AG08396 (cell line): ENCODE measurements at regions not wholly inside any gene's neighbourhood (a gene's known extent, or its start where the extent isn't known, plus 50 kb on each side); places are given as distances from the start of the nearest gene placed in this dataset.
"Not testable (repeated sequence)": the region's sequence is repeated elsewhere in the genome, so short reads cannot be mapped to it uniquely, and the experiment has no call there.

ENCODE experiments used
- DNase-seq: peaks from one replicate; pipeline ENCODE4 v3.0.0; 2012; ENCODE audit warnings: low spot score, mixed read lengths

DNA sequence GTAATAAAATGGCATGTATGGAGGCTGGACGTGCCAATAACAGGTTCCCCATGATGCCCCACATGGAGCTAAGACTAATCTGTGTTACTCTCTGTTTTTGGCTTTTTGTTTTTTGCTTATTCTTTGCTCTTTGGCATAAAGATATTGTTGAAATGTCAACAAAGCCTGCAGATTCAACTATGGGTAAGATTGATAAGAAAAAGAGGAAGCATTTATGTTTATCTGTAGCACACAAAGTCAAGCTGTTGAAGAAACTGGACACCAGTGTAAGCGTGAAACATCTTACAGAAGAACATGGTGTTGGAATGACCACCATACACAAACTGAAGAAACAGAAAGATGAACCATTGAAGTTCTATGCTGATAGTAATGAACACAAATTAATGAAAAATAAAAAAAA lies 402.7 kb downstream of the LTN1 start:
- no peak for DNase-seq

DNA sequence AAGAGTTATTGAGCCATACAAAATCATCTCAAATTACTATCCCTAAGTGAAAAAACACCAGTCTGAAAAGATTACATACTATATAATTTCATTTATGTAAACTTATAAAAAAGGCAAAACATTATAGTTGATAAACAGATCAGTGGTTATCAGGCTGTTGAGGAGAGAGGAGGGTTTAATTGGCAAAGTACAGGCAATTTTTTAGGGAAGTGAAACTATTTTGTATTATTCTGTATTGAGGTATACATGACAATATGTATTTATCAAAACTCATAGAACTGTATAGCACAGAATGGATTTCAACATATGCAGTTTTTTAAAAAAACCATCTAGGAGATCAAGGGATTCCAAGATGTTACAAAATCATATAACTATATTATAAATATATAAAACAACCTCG lies 403.7 kb downstream of the LTN1 start:
- DNase-seq = no peak

DNA sequence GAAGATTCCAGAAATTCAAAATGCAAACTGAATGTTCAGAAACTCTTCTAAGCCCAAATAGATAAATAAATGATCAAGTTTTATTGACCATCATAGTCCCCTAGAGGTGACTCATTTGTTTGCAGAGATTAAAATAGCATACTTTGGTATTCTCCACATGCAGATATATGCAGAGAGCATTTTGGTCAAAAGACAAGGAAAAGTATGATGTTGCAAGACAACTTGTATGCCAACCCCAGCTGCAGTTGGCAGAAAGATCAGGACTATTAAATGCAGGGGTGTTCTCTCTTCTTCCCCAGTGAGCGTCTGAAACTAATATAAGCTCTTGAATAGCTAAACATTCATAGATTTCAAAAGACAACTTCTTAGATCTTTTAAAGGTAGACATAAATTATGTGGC lies 404.9 kb downstream of the LTN1 start:
- no peak for DNase-seq

DNA sequence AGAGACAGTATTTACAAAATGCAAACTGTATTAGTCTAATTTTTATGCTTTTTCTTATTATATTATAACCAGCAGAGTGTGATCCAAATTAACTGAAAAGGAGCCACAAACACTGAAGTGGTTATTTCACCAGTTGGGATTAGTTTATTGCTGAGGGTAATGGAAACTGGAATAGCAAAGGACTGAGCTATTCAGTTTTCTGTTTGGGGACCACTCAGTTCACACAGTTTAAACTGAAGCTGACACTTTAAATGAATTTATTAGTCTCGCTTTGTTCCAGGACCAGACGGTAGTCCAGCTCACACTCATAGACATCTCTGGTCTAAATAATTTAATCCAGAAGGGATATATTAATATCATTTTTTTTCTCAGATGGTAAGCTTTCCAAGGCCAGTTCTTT lies 410.7 kb downstream of the LTN1 start:
- DNase-seq = no peak

DNA sequence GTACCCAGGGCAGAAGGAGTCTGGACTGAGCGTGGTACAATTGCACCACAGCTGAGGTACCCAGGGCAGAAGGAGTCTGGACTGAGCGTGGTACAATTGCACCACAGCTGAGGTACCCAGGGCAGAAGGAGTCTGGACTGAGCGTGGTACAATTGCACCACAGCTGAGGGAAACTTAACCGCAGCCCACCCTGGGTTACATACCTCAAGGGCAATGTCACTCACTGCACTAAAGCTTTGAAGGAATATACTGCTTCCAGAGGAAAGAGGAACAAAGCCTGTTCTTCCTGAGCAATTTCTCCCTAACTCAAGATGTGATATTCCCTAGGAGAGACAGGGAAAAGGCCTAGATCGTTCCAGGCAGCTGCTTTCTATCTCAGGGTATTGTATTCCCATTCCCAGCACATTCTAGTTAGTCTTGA lies 411.4 kb downstream of the LTN1 start:
- DNase-seq = not testable (repeated sequence)

DNA sequence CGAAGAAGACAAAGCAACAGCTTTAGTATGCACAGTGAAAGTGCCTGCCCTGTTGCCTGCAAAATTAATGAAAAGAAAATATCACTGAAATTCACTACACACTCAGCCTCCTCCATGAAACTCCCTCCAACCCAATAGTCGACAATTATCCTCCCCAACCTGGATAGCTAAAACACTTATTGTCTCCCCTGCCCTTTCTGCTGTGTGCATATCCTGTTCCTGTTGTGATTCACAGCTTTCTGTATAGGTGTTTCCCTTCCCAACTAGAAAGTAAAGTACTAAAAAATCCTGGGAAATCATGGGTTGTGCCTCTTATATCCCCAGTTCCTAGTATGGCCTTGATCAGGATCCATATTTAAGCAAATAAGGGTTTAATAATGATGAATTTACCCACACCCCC lies 412.1 kb downstream of the LTN1 start:
- DNase-seq = no peak

DNA sequence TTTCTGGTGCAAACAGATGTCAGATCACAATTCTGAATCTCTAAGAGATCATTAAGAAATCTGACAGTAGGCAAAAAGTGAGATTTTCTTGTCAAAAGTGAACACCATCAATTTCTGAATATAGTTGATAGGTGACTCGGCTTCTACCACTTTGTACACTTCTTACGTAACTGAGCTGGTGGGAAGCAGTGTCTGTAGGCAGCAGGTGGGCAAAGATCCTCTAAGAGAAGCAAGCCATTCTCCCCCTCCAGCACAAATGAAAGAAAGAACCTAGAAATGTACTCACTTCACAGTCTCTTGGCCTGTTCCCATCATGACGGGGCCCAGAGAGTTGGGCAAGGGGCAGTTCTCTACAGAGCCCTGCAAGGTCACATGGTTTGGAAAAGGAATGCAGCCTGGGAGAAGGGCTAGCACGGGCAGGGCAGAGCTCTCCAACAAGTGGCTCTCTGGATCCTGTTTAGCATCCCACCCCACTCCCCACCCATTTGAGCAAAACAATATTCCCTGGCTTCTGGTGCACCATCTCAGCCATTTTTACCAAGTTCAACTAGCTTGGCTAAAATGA lies 412.6 kb downstream of the LTN1 start:
- no peak for DNase-seq

DNA sequence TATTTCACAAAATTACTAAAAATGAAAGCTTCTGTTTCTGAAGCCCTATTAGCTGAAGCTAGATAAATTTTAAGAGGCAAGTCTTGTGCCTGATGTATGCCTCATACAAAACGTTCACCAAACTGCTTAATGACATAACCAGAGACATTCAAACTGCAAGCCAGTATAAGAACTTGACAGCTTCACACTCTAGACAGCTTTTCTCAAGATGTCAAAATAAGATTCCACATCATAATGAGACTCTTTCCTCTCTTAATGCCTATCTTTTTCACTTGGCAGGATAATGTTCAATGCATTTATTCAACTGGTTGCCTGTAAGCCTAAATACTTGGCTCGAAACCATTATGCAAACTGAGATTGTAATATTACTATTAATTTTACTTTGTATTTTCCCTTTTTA lies 424.0 kb downstream of the LTN1 start:
- DNase-seq = no peak

DNA sequence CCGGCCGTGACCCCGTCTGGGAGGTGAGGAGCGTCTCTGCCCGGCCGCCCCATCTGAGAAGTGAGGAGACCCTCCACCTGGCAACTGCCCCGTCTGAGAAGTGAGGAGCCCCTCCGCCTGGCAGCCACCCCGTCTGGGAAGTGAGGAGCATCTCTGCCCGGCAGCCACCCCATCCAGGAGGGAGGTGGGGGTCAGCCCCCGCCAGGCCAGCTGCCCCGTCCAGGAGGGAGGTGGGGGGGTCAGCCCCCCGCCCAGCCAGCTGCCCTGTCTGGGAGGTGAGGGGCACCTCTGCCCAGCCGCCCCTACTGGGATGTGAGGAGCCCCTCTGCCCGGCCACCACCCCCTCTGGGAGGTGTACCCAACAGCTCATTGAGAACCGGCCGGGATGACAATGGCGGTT lies 428.7 kb downstream of the LTN1 start:
- not testable (repeated sequence) for DNase-seq

DNA sequence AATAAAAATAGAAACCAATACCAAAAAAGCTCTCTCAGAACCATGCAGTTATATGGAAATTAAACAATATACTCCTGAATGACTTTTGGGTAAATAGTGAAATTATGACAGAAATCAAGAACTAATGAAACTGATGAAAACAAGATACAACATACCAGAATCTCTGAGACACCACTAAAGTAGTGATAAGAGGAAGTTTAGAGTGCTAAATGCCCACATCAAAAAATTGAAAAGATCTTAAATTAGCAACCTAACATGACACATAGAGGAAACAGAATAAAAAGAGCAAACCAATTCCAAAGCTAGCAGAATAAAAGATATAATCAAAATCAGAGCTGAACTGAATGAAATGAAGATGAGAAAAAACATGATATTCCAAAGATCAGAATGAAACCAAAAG lies 430.9 kb downstream of the LTN1 start:
- no peak for DNase-seq

DNA sequence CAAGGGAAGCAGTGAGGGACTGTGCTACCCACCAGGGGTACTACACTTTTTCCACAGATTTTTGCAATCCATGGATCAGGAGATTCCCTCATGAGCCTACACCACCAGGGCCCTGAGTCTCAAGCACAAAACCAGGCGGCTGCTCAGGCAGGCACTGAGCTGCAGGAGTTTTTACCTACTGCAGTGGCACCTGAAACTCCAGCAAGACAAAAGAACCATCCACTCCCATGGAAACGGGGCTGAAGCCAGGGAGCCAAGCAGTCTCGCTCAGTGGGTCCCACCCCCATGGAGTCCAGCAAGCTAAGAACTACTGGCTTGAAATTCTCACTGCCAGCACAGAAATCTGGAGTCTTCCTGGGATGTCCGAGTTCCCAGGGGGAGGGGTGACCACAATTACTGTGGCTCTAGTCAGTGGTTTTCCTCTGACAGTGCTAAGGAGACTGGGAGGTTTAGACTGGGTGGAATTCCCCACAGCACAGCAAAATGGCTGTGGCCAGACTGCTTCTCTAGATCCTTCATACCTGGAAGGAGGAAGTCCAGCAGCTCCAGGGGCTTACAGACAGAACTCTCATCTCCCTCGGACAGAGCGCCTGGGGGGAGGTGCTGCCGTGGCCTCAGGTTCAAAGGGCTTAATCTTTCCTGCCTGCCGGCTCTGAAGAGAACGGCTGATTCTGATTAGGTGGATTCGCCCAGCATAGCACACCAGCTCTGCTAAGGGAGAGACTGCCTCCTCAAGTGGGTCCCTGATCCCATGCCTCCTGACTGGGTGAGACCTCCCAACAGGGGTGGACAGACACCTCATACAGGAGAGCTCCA lies 437.8 kb downstream of the LTN1 start:
- no peak for DNase-seq

DNA sequence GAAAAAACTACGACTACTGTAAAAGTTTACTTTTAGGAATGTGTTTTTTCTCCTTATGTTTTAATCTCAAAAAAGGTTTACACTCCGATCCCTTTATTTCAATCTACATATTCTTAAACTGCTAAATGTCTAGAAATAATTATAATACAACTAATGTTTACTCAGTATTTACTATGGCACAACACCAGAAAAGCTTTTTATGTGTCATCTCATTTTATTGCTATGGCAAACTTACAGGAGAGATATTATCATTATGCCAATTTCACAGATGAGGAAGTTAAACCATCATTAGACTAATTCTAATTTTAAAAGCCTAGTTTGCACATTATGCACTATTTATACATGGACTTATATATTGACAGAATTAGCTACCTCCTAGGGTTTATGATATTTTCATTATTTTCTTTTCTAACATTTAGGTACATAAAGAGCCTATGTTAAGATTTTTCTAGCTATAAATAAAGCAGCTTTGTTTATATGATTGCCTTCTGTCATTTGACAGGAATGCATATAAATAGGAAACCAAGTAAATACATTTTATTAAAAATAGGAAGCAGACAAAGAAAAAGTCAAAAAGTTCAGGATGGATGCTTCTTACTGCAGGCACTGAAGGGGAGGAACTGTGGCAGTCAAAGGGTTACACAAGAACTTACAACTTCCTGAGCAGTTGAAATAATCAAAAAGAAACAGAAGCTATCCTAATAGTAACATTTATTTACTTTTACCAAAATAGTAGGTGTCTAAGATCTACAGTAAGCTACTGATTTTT lies 442.4 kb downstream of the LTN1 start:
- no peak for DNase-seq

DNA sequence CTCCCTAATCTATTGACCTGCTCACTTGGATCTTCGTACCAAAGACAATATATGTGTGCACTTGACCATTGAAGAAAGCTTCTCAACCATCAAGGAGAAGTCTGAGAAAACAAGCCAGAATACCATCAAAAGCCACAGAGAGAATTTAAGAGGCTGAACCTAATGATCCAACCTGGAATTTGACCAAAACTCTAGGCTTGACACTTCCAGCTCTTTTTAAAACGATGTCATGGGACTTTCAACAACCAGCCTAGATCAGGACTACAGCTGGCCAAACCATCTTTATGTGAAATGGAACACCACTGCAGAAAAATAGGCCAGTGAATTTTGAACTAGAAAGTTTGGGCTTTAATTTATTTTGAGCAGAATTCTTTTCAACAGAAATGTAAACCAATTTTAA lies 444.4 kb downstream of the LTN1 start:
- no peak for DNase-seq

DNA sequence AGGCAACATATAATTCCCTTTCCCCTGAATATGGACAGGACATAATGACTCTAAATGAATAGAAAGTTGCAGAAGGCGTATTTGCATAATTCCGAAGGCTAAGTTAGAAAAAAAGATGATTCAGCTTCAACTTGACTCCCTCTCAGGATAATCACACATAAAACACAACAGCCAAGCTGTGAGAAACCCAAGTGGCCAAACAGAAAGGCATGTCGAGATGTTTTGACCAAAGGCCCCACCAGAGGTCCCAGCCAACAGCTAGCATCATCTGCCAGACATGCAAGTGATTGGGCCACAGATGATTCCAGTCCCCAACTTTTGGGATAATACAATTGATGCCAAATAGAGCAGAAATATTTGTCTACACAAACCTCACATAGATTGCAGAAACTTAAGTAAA lies 444.9 kb downstream of the LTN1 start:
- no peak for DNase-seq

DNA sequence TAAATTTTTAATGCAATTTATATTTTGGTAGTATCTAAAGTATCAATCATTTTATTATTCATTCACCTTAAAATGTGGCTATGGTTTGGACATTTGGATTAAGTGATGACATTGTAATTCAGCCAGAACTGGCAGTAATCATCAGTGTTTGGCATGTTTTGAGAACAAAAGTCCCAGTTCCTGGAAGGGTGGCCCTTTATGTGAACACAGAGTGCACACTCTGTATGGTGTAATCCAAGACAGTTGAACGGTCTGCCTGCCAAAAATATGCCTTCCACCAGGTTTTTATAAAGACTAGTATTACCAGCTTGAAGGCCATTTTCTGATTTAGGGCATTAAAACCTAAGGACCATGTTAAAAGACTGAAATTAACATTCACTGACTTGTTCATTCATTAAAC lies 448.7 kb downstream of the LTN1 start:
- DNase-seq = no peak

DNA sequence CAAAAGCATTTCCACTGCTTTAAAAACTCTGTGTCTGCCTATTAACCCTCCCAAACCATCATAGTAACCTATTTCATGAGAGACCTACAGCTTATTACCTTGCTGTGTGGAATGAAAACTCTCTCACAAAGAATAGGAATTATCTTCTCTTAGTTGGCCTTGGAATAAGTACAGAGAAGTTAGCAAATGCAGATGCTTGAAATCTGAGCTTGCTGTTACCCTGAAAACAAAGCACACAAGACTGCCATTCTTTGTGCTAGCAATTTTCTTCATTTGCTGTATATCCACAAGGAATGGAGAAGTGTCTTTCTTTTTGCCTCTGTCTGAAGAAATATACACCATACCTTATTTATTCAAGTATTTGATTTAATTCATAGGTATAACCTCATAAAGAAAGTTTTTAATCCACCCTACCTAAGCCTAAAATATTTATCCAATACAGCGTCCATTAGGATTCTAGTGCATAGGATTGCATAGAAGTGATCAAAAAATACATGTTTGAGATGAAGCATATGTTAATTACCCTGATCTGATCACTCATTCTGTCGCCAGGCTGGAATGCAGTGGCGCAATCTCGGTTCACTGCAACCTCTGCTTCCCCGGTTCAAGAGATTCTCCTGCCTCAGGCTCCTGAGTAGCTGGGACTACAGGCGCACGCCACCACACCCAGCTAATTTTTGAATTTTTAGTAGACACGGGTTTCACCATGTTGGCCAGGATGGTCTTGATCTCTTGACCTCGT lies 451.1 kb downstream of the LTN1 start:
- DNase-seq = no peak

DNA sequence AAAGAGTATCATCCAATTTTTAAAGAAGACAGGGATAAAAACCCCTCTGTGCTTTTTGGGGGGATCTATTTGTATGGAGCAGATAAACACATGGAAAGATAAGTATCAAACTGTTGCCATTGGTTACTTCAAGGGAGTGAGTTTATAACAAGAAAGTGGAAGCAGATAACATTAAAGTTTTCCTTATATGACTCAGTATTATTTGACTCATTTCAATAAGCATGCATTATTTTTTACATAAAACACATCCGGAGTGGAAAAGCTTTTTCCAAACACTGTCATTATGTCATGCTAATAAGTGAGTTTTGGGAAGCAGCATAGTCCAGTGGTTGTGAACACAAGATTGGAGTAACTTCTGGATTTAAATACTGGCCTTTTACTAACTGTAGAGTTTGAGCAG lies 452.2 kb downstream of the LTN1 start:
- DNase-seq = no peak

DNA sequence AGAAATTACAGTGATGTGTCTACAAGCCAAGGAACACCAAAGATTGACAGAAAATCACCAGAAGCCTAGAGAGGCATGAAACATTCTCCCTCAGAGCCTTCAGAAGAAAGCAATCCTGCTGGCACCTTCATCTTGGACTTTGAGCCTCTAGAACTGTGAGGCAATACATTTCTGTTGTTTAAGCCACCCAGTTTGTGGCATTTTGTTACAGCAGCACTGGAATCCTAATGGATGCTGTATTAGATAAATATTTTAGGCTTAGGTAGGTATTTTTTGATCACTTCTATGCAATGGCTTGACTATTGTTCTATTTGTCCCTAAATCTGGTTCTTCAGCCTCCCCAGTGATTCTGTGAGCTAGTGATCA lies 453.1 kb downstream of the LTN1 start:
- DNase-seq = no peak

DNA sequence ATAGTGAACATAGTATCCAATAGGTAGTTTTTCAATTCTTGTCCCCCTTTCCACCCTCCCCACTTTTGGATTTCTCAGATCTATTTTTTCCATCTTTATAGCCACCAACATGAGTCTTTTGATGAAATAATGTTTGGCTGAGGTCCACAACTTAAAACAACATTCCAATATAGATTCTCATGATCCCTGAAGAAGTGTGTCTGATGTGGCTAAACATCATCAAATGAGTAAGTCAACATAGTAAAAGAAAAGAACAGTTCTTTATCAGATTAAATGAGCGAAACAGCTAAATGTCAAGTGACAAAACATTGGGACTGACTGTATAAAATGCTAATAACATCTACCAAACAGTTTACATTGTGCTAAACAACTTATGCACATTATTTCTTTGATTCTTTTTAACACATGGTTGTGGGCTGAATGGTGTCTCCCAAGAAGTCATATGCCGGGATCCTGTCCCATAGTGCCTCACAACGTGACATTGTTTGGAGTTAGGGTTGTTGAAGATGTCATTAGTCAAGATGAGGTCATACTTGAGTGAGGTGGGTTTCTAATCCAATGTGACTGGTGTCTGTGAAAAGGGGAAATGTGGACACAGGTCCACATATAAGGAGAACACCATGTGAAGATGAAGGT lies 453.6 kb downstream of the LTN1 start:
- DNase-seq = no peak

DNA sequence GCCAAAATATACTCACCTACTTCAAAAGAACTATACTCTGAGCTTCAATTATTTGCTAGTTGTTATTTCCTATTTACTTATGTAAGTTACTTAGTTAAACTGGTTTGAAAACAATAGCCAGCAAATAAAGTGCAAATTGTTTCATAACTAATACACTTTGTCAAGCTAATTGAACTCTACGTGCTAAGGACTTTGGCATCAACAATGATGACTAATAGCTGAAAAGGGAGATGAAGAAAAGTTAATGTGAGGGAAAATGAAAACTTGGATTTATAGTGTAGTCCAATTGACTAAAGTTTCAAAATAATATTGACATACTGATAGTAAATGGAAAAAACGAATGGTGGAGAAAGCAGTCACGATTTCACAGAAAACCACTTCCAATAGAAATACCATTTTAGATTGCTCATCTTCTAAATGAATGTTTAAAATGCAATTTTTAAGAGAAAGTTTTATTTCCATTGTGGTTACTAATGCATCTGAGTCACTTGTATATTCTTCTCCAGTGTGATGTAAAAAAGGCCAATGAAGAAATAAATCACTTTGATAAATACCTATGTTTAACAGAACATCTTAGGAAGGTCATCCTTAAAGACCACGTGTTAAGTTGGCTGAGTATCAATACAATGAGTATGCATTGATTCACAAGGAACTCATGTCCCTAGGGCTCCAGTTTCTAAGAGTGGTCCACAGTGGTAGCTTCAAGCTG lies 455.2 kb downstream of the LTN1 start:
- DNase-seq = peak; percentile 10

DNA sequence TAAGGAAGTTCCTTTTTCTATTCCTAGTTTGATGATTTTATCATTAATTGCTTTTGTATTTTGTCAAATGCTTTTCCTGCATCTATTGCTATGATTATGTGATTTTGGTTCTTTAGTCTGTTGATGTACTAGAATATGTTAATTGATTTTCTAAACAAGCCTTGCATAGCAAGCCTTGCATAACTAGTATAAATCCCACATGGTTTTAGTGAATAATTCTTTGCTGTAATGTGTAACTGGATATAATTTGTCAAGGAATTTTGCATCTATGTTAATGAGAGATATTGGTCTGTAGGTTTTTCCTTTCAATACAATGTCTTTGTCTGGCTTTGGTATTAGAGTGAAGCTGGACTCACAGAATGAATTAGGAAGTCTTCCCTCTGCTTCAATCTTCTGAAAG lies 460.2 kb downstream of the LTN1 start:
- no peak for DNase-seq

DNA sequence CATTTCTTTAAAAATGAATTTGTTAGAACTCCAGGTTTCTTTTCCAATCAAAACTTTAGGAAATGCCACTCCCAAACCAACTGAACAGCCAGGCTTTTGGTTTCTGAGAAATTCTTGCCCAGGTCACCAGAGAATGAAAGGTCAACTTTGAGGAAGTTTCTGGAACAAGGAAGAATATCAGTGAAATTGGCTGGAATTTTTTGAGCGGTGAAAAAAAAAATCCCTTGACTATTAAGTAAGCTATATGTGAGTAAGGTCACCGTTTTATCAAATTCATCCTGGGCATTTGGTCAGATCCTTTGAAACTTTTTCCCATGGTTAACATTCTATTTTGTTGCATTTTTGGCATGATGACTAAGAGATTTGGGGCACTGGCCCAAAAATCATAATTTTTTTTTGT lies 469.3 kb downstream of the LTN1 start:
- no peak for DNase-seq
